ENCODE measurements at regions not wholly inside any gene's neighbourhood (a gene's known extent, or its start where the extent isn't known, plus 50 kb on each side); places are given as distances from the start of the nearest gene placed in this dataset.

DNA sequence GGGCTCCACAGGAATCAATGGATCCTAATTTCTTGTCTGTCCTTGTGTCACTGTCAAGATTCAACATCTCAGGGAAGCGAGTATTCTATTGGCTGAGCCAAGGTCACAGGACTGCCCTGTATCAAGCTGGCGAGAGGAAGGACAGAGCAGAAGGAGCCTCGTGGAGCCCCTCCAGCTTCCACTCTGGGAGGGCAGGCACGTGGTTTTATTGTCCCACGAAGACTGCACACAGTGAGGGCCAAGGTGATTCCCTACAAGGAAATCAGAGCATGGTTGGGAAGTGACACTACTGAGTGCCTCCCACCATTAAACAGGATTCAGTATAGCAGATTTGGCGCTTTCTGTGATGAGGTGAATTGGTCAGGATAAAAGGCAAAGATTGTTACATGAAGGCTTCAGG, 302.4 kb upstream of the CXCR4 start:
- Histone ChIP-seq H3K4me1 (ENCODE audit: control insufficient read depth in 1 of 2, insufficient read depth in 1 of 2, low read depth in 1 of 2, low read length in 1 of 2) (peaks cover 8% of the 10 kb centered on the region in 2 experiments), H3K27me3 (peaks cover 91% of the 10 kb centered on the region), H3K27ac (no peak overlapping the region), H3K4me3 (ENCODE audit: low read depth in 1 of 2, low read length in 1 of 2) (no peak overlapping the region), H3K36me3 (no peaks in the 10 kb centered on the region), H3K9me3 (no peaks in the 10 kb centered on the region)
- TF ChIP-seq, protein P1, sequence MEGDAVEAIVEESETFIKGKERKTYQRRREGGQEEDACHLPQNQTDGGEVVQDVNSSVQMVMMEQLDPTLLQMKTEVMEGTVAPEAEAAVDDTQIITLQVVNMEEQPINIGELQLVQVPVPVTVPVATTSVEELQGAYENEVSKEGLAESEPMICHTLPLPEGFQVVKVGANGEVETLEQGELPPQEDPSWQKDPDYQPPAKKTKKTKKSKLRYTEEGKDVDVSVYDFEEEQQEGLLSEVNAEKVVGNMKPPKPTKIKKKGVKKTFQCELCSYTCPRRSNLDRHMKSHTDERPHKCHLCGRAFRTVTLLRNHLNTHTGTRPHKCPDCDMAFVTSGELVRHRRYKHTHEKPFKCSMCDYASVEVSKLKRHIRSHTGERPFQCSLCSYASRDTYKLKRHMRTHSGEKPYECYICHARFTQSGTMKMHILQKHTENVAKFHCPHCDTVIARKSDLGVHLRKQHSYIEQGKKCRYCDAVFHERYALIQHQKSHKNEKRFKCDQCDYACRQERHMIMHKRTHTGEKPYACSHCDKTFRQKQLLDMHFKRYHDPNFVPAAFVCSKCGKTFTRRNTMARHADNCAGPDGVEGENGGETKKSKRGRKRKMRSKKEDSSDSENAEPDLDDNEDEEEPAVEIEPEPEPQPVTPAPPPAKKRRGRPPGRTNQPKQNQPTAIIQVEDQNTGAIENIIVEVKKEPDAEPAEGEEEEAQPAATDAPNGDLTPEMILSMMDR (IDR thresholded peaks at IDR 0.05) = no peak

DNA sequence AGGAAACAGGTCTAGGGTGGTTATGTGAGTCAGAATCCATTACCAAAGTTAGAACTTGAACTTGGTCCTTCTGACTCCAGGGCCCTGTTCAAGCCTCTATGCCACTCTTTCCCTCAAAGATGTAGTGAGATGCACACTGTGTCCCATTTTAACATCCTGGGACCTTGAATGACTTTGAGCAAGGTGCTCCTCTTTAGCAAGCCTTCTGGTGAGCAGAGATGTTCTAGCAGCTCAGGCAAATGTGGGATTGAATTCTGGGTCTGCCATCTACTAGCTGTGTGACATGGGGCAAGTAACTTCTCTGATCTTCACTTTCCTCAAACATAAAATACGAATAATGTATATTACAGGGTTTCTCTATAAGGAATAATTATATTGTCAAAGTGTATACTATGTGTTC, 294.0 kb upstream of the CXCR4 start:
- no peak overlapping the region for H3K27ac ChIP-seq
- H3K27me3 ChIP-seq = peaks cover 63% of the 10 kb centered on the region
- H3K4me1 ChIP-seq (ENCODE audit: control insufficient read depth in 1 of 2, insufficient read depth in 1 of 2, low read depth in 1 of 2, low read length in 1 of 2) = no peaks in the 10 kb centered on the region
- no peaks in the 10 kb centered on the region for H3K9me3 ChIP-seq
- no peaks in the 10 kb centered on the region for H3K36me3 ChIP-seq
- TF ChIP-seq, protein P1 (IDR thresholded peaks at IDR 0.05) = no peak
- no peak overlapping the region for H3K4me3 ChIP-seq (ENCODE audit: low read depth in 1 of 2, low read length in 1 of 2)

DNA sequence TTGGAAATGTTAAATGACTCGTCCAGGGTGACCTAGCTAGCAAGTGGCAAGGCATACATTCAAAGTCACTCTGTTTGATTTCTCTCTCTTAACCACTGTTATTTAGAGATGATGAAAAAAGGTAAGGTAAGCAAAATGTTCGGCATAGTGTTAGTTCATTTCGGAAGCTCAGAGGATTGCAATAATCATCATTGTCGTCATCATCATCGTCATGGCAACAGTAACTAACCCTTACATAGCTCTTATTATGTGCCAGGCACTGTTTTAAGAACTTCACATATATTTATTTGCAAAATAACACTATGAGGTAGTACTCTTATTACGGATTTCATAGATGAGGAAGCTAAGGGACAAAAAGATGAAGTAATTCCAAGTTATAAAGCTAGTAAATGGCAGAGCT, 292.7 kb upstream of the CXCR4 start:
- Histone ChIP-seq H3K27ac (no peak overlapping the region), H3K4me1 (ENCODE audit: control insufficient read depth in 1 of 2, insufficient read depth in 1 of 2, low read depth in 1 of 2, low read length in 1 of 2) (no peaks in the 10 kb centered on the region), H3K27me3 (peaks cover 66% of the 10 kb centered on the region), H3K4me3 (ENCODE audit: low read depth in 1 of 2, low read length in 1 of 2) (no peak overlapping the region), H3K36me3 (no peaks in the 10 kb centered on the region), H3K9me3 (no peaks in the 10 kb centered on the region)
- TF ChIP-seq, protein P1 (IDR thresholded peaks at IDR 0.05) = no peak

DNA sequence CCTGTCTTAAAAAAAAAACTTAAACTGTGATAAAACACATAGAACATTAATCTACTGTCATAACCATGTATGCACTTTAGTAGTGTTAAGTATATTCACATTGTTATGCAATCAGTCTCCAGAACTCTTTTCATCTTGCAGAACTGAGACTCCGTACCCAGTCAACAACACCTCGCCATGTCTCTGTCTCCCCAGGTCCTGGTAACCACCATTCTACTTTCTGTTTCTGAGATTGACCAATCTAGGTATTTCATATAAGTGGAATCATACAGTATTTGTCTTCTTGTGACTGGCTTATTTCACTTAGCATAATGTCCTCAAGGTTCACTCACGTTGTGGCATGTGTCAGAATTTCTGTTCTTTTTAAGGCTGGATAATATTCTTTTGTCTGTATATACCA, 290.8 kb upstream of the CXCR4 start:
- Histone ChIP-seq H3K27ac (no peak overlapping the region), H3K27me3 (peaks cover 69% of the 10 kb centered on the region), H3K4me1 (ENCODE audit: control insufficient read depth in 1 of 2, insufficient read depth in 1 of 2, low read depth in 1 of 2, low read length in 1 of 2) (no peaks in the 10 kb centered on the region), H3K9me3 (no peaks in the 10 kb centered on the region), H3K36me3 (no peaks in the 10 kb centered on the region), H3K4me3 (ENCODE audit: low read depth in 1 of 2, low read length in 1 of 2) (no peak overlapping the region)
- TF ChIP-seq, protein P1 (IDR thresholded peaks at IDR 0.05) = no peak

DNA sequence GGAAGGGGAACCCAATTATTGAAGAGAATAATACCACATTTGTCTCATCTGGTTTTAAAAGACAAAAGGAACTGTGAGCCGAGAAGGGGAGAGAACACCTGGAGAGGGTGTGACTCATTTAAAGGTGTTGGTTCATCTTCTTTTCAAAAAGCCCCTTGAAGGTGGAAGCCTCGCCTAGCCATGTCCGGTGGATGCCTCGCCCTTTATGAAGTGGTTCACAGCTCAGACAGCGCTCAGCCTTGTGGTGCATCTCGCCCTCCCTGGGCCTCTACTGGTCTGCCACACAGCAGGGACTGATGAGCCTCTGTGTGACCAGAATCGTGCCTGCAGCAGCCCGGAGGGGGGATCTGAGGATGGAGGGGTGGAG, 290.0 kb upstream of the CXCR4 start:
- no peaks in the 10 kb centered on the region for H3K9me3 ChIP-seq
- TF ChIP-seq, protein P1 (IDR thresholded peaks at IDR 0.05) = no peak

More for the DNA sequence above, 290.0 kb upstream of the CXCR4 start:
- H3K36me3 ChIP-seq = no peaks in the 10 kb centered on the region
- H3K4me3 ChIP-seq (ENCODE audit: low read depth in 1 of 2, low read length in 1 of 2) = no peak overlapping the region
- H3K27me3 ChIP-seq = peaks cover 70% of the 10 kb centered on the region
- H3K4me1 ChIP-seq (ENCODE audit: control insufficient read depth in 1 of 2, insufficient read depth in 1 of 2, low read depth in 1 of 2, low read length in 1 of 2) = no peaks in the 10 kb centered on the region
- no peak overlapping the region for H3K27ac ChIP-seq

Data from neutrophil (primary cell).